Natural killer cell treated with Interleukin-12 subunit alpha and Interleukin-12 subunit beta and Interleukin-15 and Interleukin-18, amount 100 ng/mL, for 72 hours (primary cell): ENCODE measurements at regions not wholly inside any gene's neighbourhood (a gene's known extent, or its start where the extent isn't known, plus 50 kb on each side); places are given as distances from the start of the nearest gene placed in this dataset.

Experiments used
- ATAC-seq, 2 donors: fragments of 150-1000 bp; cut with Tn5 transposase in 1 of 2; sonication (Bioruptor Pico), chemical (Tn5 transposase) in 1 of 2; 2 replicates each; pipeline ENCODE4 v1.10.0; 2021
- DNase-seq: peaks from one replicate; pipeline ENCODE4 v3.0.0; 2022; ENCODE audit warnings: low spot score
- H3K27ac Mint-ChIP-seq, 2 donors: 1 replicate in 1 of 2; 2 replicates in 1 of 2; pipeline ENCODE4 v1.8.0; 2022; ENCODE audit warnings: mixed read lengths in 2 of 2, mild to moderate bottlenecking in 1 of 2, moderate library complexity in 1 of 2
- H3K27me3 Mint-ChIP-seq, 2 donors: 1 replicate in 1 of 2; 2 replicates in 1 of 2; pipeline ENCODE4 v1.8.0; 2022; ENCODE audit warnings: mixed read lengths in 2 of 2
- H3K36me3 Mint-ChIP-seq: one replicate; pipeline ENCODE4 v1.8.0; 2022; ENCODE audit warnings: mixed read lengths
- H3K4me1 Mint-ChIP-seq, 2 donors: 1 replicate in 1 of 2; 2 replicates in 1 of 2; pipeline ENCODE4 v1.8.0; 2022; ENCODE audit warnings: low read depth in 2 of 2, mixed read lengths in 2 of 2, mild to moderate bottlenecking in 1 of 2
- H3K4me3 Mint-ChIP-seq: one replicate; pipeline ENCODE4 v1.8.0; 2022; ENCODE audit warnings: mixed read lengths
- H3K9me3 Mint-ChIP-seq: 2 replicates; pipeline ENCODE4 v1.8.0; 2022; ENCODE audit warnings: mixed read lengths

GRCh38 chr9:135227641-135228251, 140.3 kb downstream of the OLFM1 start:
- DNase-seq (peak; percentile 51), ATAC-seq (no peak)
- no peaks in the 10 kb centered on the region for H3K9me3 Mint-ChIP-seq
- H3K4me1 Mint-ChIP-seq: no peaks in the 10 kb centered on the region
- no peak overlapping the region for H3K27ac Mint-ChIP-seq
- H3K36me3 Mint-ChIP-seq: no peaks in the 10 kb centered on the region
- no peak overlapping the region for H3K4me3 Mint-ChIP-seq
- peaks cover 6 to 21% of the 10 kb centered on the region in 2 donors for H3K27me3 Mint-ChIP-seq

DNA sequence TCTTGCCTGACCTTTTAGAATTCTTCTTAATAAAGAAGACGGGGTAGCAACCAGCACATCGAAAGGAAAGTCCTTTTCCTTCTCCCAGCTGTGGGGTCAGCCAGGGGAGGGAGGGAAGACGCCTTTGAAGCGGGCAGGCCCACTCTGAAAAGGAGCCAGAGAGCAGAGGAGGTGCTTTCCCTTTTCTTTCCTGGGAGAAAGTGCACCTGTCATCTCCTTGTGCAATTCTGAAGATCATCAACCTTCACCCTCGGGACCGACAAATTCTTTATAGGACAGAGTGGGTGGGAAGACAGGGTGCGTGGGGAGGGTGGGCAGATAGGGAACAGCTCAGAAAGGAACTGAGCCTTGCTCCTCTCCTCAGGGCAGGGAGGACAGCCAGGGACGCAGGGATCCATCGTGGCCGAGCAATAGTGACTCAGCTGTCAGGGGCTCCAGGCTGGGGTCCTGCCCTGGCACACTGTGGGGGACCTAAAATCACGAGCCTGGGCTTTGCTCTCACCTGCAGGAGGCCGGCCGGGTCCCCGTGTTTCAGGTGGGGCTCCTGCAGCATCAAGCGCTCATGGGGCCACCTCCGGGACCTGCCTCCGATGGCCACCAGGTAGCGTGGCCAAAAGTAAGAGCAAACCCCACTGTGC, 141.0 kb downstream of the OLFM1 start:
- H3K9me3 Mint-ChIP-seq: no peaks in the 10 kb centered on the region
- H3K4me3 Mint-ChIP-seq: no peak overlapping the region
- peak; percentile 18 for DNase-seq
- no peak for ATAC-seq
- no peak overlapping the region for H3K27ac Mint-ChIP-seq
- H3K36me3 Mint-ChIP-seq: peaks cover 3% of the 10 kb centered on the region
- no peaks in the 10 kb centered on the region for H3K4me1 Mint-ChIP-seq
- H3K27me3 Mint-ChIP-seq: peaks cover 10 to 29% of the 10 kb centered on the region in 2 donors

DNA sequence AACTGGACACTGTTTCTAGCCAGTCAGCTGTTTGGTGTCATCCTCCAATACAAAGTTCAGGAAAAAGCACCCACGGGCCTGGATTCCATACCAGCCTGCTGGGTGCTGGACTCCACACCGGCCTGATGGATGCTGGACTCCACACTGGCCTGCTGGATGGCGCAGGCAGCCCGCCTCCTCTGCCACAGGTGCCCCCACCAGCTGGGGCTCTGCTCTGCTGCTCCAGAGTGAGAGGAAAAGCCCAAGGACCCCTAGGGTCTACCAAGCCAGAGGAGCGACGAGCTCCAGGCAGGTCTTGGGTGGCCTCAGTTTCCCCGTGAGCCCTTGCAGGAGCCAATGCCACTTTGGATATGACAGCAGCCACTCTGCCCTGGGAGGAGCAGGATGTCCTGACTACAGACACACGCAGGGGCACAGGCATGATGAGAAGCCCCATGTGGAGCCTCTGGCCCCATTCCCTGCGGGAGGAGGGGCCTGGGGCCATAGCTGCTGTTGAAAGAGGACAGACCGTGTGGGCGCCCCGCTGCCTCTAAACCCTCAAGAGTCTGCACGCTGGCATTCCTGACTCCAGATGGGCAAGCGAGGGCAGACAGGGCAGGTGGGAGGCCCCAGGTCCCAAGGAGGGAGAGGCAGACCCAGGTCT, 141.6 kb downstream of the OLFM1 start:
- no peak overlapping the region for H3K4me3 Mint-ChIP-seq
- DNase-seq (peak; percentile 22), ATAC-seq (no peak)
- peaks cover 4% of the 10 kb centered on the region for H3K36me3 Mint-ChIP-seq
- H3K27ac Mint-ChIP-seq: no peak overlapping the region
- peaks cover 3% of the 10 kb centered on the region for H3K9me3 Mint-ChIP-seq
- H3K27me3 Mint-ChIP-seq: peaks cover 11 to 30% of the 10 kb centered on the region in 2 donors
- H3K4me1 Mint-ChIP-seq: no peaks in the 10 kb centered on the region

- DNase-seq (peak; percentile 25), ATAC-seq (no peak)
- Mint-ChIP-seq H3K4me1 (no peaks in the 10 kb centered on the region), H3K9me3 (peaks cover 3% of the 10 kb centered on the region), H3K36me3 (peaks cover 8% of the 10 kb centered on the region), H3K27ac (no peak overlapping the region), H3K27me3 (peaks cover 14 to 33% of the 10 kb centered on the region in 2 donors), H3K4me3 (no peak overlapping the region)
Measured at GRCh38 chr9:135229701-135230385, 142.4 kb downstream of the OLFM1 start.

GRCh38 chr9:135230386-135230765, 142.9 kb downstream of the OLFM1 start:
- H3K4me3 Mint-ChIP-seq: no peak overlapping the region
- H3K36me3 Mint-ChIP-seq: peaks cover 8% of the 10 kb centered on the region
- no peaks in the 10 kb centered on the region for H3K4me1 Mint-ChIP-seq
- DNase-seq: peak; percentile 40
- peaks cover 3% of the 10 kb centered on the region for H3K9me3 Mint-ChIP-seq
- H3K27me3 Mint-ChIP-seq: peaks cover 15 to 39% of the 10 kb centered on the region in 2 donors
- H3K27ac Mint-ChIP-seq: no peak overlapping the region
- no peak for ATAC-seq

DNA sequence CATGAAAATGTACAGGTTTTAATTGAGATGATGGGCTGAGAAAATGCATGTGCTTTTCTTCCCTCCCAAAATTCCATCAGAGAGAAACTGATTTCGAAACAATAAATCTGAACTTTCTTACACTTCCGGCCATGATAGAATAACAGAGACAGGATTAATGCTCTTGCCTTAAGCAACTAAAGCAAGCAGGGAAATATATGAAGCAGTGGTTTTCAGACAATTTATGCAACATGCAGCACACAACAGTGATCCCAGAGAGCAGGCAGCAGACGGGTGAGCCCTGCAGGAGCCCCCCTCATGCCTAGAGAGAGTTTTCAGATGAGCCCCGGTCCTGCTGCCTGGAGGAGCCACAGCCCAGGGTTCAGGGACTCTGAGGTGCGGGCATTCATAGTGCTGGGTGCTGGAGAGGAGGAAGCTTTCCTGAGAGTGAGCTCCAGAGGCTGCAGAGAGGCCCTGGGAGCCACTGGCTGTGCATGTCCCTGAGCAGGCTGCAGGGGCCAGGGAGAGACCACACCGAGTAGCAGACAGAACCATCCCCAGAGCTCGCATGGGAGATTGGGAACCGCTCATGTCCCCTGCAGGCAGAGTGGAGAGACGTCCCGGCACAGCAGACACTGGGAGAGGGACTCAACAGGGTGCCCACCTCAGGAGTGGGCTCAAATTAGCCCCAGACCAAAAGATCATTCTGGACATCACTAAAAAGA, 143.5 kb downstream of the OLFM1 start:
- no peak overlapping the region for H3K27ac Mint-ChIP-seq
- DNase-seq: peak; percentile 44
- peaks cover 17 to 43% of the 10 kb centered on the region in 2 donors for H3K27me3 Mint-ChIP-seq
- no peaks in the 10 kb centered on the region for H3K4me1 Mint-ChIP-seq
- peak in 1 of 2 donors; percentile 32 for ATAC-seq
- peaks cover 8% of the 10 kb centered on the region for H3K36me3 Mint-ChIP-seq
- peaks cover 3% of the 10 kb centered on the region for H3K9me3 Mint-ChIP-seq
- H3K4me3 Mint-ChIP-seq: no peak overlapping the region

GRCh38 chr9:135239100-135239768, 151.8 kb downstream of the OLFM1 start:
- Mint-ChIP-seq H3K4me3 (no peak overlapping the region), H3K4me1 (no peaks in the 10 kb centered on the region), H3K9me3 (no peaks in the 10 kb centered on the region), H3K36me3 (peaks cover 4% of the 10 kb centered on the region), H3K27me3 (peaks cover 5 to 13% of the 10 kb centered on the region in 2 donors), H3K27ac (no peak overlapping the region)
- ATAC-seq: no peak
- DNase-seq: no peak

DNA sequence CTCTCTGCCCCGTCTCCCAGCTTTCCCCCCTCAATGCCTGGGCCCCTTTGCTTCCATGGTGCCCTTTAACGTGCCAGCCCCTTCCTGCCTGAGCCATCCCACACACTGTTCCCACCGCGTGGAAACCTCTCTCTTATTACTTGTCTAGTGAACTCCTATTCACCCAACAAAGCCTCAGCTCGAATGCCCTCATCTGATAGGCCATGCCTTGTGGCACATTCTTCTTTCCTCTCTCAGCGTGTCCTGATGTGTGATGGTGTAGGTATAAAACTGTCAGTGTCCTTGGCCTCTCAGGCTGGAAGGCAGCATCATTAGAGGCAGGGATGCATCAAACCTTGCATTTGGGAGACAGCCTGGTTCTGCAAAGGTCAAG, 152.3 kb downstream of the OLFM1 start:
- no peaks in the 10 kb centered on the region for H3K4me1 Mint-ChIP-seq
- peaks cover 1% of the 10 kb centered on the region for H3K36me3 Mint-ChIP-seq
- no peak for ATAC-seq

GRCh38 chr9:135240222-135240621, 152.8 kb downstream of the OLFM1 start:
- Mint-ChIP-seq H3K9me3 (no peaks in the 10 kb centered on the region), H3K27me3 (peaks cover 3 to 6% of the 10 kb centered on the region in 2 donors), H3K4me1 (no peaks in the 10 kb centered on the region), H3K27ac (no peak overlapping the region), H3K4me3 (no peak overlapping the region), H3K36me3 (no peaks in the 10 kb centered on the region)
- DNase-seq: no peak
- no peak for ATAC-seq

More for the DNA sequence above, 152.3 kb downstream of the OLFM1 start:
- H3K9me3 Mint-ChIP-seq: no peaks in the 10 kb centered on the region
- DNase-seq: no peak
- no peak overlapping the region for H3K27ac Mint-ChIP-seq
- peaks cover 4 to 11% of the 10 kb centered on the region in 2 donors for H3K27me3 Mint-ChIP-seq
- H3K4me3 Mint-ChIP-seq: no peak overlapping the region

DNA sequence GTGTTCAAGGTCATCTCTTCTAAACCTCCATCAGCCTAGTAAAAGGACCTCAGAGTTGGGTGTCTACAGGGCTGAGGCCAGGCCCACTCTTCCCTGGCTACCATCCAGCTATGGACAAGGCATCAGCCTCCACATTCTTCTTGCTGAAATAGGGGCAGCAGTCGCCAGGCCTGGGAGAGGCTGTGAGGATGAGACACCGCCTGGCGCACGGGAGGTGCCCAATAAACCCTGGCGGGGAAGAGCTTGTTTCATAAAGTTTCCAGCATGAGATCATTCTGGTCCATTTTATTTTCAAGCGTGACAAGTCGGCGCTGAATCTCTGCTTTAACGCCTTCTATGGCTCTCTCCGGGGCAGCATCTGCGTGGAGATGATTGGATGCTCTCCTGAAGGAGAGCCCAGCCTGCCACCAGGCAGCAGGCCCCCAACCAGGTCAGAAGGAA, 153.4 kb downstream of the OLFM1 start:
- Mint-ChIP-seq H3K9me3 (no peaks in the 10 kb centered on the region), H3K4me1 (no peaks in the 10 kb centered on the region), H3K36me3 (no peaks in the 10 kb centered on the region), H3K27me3 (no peaks in the 10 kb centered on the region), H3K4me3 (no peak overlapping the region), H3K27ac (no peak overlapping the region)
- ATAC-seq (no peak), DNase-seq (no peak)

DNA sequence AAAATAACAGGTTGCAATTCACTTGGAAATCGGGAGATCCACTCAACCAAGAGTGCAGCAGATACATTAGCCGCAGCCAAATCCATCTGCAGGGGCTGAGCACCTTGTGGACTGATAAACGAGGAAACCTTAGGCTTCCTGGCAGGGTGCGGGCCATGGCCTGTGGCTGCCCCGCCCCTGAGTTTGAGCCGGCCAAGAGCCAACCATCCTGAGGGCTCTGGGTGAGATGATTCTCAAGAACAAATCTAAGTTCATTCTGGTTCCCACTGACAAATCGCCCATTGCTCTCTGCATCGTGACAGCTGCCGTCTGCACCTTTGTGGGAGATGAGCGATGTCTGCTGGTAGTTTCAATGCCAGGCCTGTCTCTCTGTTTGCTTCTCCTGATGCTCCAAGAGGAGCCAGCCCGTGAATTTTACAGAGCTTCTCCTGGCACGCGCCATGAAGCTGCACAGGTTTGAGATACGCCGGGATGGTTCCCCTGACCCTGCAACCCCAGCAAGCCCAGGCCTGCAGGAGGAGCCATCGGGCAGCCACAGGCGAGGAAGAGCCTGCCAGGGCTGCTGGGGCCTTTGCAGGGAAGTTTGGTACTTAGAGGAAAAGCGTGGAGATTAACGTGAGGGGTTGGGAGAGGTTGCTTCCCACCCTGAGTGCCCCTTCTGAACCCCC, 154.0 kb downstream of the OLFM1 start:
- no peaks in the 10 kb centered on the region for H3K27me3 Mint-ChIP-seq
- DNase-seq (no peak), ATAC-seq (no peak)
- H3K9me3 Mint-ChIP-seq: no peaks in the 10 kb centered on the region
- H3K36me3 Mint-ChIP-seq: no peaks in the 10 kb centered on the region
- H3K4me3 Mint-ChIP-seq: no peak overlapping the region
- no peak overlapping the region for H3K27ac Mint-ChIP-seq
- H3K4me1 Mint-ChIP-seq: no peaks in the 10 kb centered on the region

DNA sequence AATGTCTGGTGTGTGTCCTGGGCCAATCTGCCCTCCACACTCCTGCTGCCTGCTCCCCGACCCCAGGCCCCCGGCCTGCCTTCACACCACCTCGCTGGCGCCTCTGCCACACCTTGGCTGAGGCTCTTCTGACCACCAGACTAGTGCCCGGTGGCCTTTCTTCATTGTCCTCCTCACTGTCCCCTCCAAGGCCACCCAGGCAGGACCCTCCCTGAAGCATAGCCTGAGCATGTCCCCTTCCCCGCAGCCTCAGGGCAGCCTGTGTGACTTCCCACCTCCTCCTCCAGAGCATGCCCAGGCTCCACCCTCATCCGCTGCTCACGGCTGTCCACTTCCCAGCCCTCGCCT, 154.6 kb downstream of the OLFM1 start:
- ATAC-seq: no peak
- Mint-ChIP-seq H3K9me3 (no peaks in the 10 kb centered on the region), H3K27ac (no peak overlapping the region), H3K27me3 (peaks cover 0 to 1% of the 10 kb centered on the region in 2 donors), H3K4me3 (no peak overlapping the region), H3K36me3 (no peaks in the 10 kb centered on the region), H3K4me1 (no peaks in the 10 kb centered on the region)
- DNase-seq: no peak

GRCh38 chr9:135242406-135242805, 154.9 kb downstream of the OLFM1 start:
- ATAC-seq: no peak
- no peaks in the 10 kb centered on the region for H3K4me1 Mint-ChIP-seq
- H3K9me3 Mint-ChIP-seq: no peaks in the 10 kb centered on the region
- H3K4me3 Mint-ChIP-seq: no peak overlapping the region
- no peak overlapping the region for H3K27ac Mint-ChIP-seq
- peaks cover 0 to 4% of the 10 kb centered on the region in 2 donors for H3K27me3 Mint-ChIP-seq
- no peak for DNase-seq
- H3K36me3 Mint-ChIP-seq: no peaks in the 10 kb centered on the region
